HG02852 (cell line): ENCODE measurements at regions not wholly inside any gene's neighbourhood (a gene's known extent, or its start where the extent isn't known, plus 50 kb on each side); places are given as distances from the start of the nearest gene placed in this dataset.

Experiments used
- ATAC-seq: cut with Tn5 transposase; IDR thresholded peaks from one replicate; pipeline ENCODE4 v1.9.1; 2021; ENCODE audit warnings: mild to moderate bottlenecking, moderate library complexity; ENCODE audit not compliant: unreplicated experiment

DNA sequence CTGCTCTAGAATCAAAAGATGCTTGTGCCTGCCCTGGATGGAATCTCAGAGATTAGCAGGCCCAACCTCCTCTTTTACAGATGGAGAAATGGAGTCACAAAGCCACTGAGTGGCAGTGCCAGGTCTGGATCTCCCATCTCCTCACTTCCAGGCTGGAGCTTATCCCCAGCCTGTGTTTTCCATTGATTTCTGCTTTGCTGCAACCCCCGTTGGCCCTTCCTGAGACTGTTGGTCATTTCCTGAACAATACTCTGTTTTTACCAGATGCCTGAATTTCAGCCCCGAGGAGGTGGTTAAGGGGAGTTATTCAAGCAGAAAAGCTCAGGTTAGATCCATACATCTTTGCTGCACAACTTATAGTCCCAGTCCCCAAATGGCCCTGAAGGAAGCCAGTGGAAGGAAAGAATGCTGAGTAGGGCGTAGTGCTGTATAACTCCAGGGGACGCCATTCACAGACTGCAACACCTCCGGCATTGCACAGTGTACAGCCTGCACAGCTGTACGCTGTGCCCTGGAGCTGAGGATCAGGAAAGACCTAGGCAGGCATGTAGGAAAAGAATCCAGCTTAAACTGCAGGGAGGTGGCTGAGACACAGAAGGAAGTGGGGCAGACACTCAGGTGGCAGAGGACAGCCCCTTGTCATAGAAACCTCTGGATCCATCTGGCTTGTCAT lies 77.5 kb downstream of the RPLP1 start:
- ATAC-seq = no peak

- no peak for ATAC-seq
Measured at GRCh38 chr15:69530991-69531664, 78.5 kb downstream of the RPLP1 start.

- ATAC-seq = no peak
Measured at GRCh38 chr15:69531665-69532027, 79.0 kb downstream of the RPLP1 start.

GRCh38 chr15:69532066-69532465 lies 79.4 kb downstream of the RPLP1 start:
- ATAC-seq = no peak

- no peak for ATAC-seq
Measured at GRCh38 chr15:69532856-69533255, 80.2 kb downstream of the RPLP1 start.

DNA sequence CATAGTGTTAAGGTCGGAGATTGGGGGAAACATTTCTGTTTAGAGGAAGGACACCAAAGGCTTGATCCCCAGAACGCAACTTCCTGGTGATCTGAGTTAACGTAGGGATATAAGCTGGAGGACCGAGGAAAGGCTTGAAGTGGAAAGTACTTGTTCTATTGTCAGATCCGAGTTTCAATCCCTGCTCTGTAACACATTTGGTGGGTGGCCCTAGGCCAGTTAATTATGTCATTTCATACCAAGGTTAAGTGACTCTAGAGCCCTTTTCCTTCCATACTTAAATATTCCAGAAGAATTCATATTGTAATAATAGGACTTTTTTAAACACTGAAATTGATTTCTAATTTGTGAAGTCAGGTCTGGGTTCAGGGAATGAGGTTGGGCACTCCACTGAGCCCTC lies 80.9 kb downstream of the RPLP1 start:
- no peak for ATAC-seq

DNA sequence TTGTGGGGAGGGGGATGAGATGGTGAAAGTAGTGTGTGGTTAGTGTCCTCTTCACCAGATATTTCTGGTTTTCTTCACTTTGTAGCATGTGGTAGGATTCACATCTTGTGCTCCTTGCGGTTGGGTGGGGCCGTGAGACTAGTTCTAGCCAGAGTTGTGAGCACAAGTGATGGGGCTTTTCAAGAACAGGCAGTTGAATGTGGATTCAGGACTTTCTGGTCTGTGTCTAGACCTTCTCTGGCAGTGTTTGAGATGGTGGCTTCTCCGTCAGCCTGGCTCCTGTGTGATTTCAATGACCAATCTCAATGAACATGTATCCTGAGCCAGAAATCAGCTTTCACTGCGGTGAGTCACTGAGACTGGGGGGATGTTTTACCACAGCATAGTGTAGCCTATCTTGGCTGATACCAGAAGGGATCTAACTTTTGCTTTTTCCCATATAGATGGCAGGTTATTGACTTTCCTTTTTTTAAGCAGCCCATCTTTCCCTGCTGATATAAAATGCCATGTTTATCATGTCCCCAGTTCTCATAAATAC lies 82.6 kb downstream of the RPLP1 start:
- ATAC-seq = no peak

GRCh38 chr15:69535998-69536397 lies 83.4 kb downstream of the RPLP1 start:
- ATAC-seq = no peak

GRCh38 chr15:69536726-69537512 lies 84.3 kb downstream of the RPLP1 start:
- no peak for ATAC-seq

DNA sequence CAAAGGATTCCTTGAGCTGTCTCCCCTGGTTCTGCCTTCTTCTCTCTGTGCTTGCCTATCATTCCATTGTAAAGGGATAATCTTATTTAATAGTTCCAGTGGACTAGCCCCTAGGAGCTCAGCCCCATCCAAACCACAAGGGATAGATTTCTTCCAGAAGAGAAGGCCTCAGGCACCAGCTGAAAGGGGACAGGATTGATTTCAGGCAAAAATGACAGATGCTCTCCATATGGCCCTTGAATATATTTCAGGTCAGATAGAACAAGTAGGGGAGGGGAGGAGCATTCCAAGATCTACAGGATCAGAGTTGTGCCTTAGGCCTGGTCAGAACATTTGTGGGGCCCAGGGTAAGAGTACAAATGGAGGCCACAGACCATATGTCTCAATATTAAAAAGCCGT lies 85.3 kb downstream of the RPLP1 start:
- no peak for ATAC-seq

- ATAC-seq = no peak
Measured at GRCh38 chr15:69538379-69538778, 85.8 kb downstream of the RPLP1 start.

DNA sequence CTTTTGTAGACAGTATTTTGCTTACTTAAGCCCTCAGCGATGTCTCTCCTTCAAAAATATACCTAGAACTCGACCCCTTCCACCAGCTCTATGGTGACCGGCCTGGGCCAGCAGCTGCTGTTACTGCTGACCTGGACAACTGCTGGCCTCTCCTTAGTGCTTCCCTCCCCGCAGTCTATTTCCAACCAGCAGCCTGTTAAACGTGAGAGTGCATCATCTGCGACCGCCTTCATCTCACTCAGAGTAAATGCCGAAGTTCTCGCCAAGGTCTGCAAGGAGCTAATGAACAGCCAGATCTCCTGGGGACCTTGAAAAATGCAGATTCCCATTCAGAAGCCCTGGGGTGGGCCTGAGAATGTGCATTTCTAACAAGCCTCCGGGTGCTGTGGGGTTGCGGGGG lies 86.7 kb downstream of the RPLP1 start:
- no peak for ATAC-seq

- ATAC-seq = no peak
Measured at GRCh38 chr15:69540622-69541021, 88.0 kb downstream of the RPLP1 start.

GRCh38 chr15:69542028-69542427 lies 89.4 kb downstream of the RPLP1 start:
- ATAC-seq = no peak

- ATAC-seq = no peak
Measured at GRCh38 chr15:69543681-69544364, 91.2 kb downstream of the RPLP1 start.

DNA sequence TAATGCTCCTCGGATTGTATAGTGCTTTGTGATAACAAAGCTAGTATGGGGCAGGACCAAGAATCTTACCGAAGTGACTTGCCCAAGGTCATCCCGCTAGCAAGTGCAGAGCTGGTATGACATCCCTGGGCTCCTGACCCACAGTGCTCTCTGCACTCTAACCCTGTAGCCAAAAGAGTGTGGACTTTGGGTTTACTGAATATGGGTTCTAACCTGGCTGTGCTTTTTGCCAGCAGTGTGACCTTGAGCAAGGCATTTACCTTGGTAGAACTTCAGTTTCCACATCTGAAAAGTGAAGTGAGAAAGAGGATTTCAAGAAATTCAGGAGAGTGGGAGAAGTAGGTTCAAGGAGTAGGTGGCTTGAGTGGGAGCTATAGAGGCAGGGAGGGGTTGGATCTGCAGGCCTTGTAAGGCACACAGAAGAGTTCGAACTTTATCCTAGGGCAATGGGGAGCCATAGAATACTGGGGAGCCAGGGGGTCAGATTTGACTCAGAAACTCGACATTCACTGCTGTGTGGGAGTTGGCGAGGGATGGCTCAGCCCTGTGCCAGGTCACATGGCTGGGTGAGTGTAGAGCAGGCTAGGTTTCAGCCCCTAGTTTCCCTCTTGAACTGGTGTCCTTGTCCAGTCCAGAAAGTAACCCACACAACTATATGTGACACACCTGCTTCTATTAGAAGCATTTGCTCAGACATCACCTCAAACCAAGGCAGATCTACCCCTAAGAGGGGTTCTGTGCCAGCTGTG lies 91.9 kb downstream of the RPLP1 start:
- ATAC-seq = no peak

- ATAC-seq = no peak
Measured at GRCh38 chr15:69546182-69546581, 93.6 kb downstream of the RPLP1 start.

DNA sequence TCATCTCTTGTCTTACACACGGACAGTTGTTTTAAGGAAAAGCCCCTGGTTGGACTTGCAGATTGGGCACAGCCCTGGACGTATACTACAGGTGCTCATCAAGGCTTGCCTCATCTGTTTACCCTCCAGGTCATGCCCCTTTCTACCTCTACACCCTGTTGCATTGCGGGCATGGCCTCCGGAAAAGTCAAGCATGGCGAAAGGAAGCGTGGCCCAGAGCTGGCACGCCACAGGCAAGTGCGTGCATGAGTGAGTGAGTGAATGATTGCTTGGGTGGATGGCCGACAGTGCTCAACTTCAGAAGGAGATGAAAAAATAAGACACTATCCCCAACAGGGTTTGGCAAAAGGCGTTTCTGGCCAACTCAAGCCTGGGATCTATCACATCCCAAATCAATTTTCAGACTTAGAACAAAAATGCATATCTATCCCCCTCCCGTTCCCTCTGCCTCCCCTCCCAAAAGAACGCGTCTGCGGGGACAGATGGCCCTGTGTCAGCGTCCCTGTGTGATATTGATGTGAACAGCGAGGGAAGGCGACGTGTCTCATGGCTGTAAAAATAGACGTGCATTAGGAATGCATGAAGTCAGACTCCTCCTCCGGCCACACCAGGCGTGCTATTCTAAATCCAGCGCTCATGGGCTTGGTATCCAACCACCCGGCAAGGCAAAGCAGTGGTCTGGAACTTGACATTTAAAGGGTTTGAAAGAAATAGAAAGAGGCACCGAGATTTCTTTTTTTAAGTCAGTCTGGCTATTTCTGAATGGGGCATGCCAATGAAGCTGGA lies 96.0 kb downstream of the RPLP1 start:
- no peak for ATAC-seq

GRCh38 chr15:69551391-69552056 lies 98.9 kb downstream of the RPLP1 start:
- no peak for ATAC-seq
